NCI-H2227 treated with DMSO at 0.1 percent for 48 hours (cell line): ENCODE measurements at regions not wholly inside any gene's neighbourhood (a gene's known extent, or its start where the extent isn't known, plus 50 kb on each side); places are given as distances from the start of the nearest gene placed in this dataset.

Experiments used
- DNase-seq: peaks from one replicate; lab custom pipeline; 2025; lab: John Stamatoyannopoulos, UW

- no peak for DNase-seq
Measured at GRCh38 chr10:3624367-3624766, 160.6 kb downstream of the KLF6 start.

GRCh38 chr10:3623746-3624145, 161.3 kb downstream of the KLF6 start:
- no peak for DNase-seq

DNA sequence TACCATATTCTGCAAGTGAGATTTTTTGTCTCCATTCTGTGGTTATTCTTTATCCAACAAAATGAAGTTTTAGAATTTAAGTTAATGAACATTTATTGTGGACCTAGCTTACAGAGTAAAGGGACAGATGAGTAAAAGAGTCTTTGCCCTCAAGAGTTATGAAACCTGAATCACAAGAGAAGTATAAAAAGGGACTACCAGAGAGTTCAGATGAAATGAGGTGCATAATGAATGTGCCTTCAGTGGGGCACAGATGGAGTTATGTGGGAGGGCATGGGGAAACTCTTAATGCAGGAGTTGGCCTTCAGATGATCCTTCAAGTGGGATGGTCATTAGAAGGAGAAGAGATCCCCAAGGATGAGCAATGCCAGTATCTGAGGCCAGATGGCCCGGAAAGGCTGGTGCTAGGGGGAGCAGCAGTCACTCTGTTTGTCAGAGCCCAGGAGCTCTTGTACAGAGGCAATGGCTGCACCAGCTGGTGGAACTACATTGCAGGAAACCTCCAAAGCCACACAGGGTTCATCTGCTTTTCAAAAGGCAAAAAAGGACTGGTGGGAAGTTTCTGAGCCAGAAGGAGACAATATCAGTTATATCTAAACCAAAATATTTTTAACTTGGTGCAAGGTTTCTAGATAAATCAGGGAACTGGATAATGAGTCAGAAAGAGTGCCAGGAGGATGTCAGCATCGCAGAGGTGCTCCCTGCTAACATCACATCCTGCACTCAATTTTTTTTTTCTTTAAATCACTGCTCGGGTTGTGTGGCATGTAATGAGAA, 162.0 kb downstream of the KLF6 start:
- no peak for DNase-seq

GRCh38 chr10:3622427-3622826, 162.6 kb downstream of the KLF6 start:
- DNase-seq = no peak

DNA sequence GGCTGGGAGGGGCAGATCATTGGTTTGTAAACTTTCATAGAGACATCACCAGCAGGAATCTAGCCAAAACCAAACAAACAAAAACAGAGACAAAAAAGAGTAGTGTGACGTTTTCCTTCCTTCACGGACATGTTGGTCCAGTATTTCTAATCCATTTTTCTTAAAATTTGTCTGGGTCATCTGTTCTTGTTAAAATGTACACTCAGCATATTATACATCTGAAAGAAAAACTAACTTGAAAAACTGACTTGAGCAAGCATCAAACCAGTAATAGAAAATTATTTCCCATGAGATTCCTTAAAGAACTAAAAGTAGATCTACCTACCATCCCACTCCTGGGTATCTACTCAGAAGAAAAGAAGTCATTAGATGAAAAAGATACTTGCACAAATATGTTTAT, 164.2 kb downstream of the KLF6 start:
- no peak for DNase-seq

GRCh38 chr10:3619241-3619640, 165.8 kb downstream of the KLF6 start:
- peak; percentile 3 for DNase-seq

- DNase-seq = no peak
Measured at GRCh38 chr10:3616880-3617279, 168.1 kb downstream of the KLF6 start.

- no peak for DNase-seq
Measured at GRCh38 chr10:3613318-3613717, 171.7 kb downstream of the KLF6 start.

DNA sequence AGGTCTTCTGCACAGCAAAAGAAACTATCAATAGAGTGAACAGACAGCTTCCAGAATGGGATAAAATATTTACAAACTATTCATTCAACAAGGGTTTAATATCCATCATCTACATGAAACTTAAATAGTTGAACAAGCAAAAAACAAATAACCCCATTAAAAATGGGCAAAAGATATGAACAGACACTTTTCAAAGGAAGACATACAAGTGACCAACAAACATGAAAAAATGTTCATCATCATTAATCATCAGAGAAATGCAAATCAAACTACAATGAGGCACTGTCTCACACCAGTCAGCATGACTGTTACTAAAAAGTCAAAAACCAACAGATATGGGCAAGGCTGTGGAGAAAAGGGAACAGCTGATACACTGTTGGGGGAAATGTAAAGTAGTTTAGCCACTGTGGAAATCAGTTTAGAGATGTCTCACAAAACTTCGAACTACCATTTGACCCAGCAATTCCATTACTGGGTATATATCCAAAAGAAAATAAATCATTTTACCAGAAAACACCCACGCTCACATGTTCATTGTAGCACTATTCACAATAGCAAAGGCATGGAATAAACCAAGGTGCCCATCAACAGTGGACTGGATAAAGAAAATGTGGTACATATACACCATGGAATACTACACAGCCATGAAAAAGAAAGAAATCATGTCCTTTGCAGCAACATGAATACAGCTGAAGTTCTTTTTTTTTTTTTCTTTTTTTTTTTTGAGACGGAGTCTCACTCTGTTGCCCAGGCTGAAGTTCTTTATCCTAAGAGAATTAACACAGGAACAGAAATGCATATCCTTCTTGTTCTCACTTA, 172.6 kb downstream of the KLF6 start:
- no peak for DNase-seq

- no peak for DNase-seq
Measured at GRCh38 chr10:3606309-3606708, 178.7 kb downstream of the KLF6 start.

- no peak for DNase-seq
Measured at GRCh38 chr10:3605882-3606281, 179.1 kb downstream of the KLF6 start.

DNA sequence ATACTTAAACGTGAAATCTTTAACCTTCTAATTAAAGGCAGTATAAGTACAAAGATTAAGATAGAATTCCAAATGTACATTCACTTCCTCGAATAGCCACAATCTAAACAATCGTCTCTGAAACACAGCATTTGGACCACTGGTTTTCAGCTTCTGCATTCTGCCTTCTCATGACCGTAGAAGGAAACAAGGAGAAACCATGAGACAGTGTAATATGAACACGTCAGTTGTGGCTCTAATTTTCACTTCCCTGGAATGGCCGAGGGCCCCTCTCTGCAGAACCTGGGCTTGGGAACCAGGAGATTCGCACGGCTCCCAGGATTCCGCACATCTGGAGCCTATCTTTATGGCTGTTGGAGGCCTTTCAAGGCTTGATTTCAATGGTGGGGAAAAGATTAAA, 189.3 kb downstream of the KLF6 start:
- DNase-seq = no peak

DNA sequence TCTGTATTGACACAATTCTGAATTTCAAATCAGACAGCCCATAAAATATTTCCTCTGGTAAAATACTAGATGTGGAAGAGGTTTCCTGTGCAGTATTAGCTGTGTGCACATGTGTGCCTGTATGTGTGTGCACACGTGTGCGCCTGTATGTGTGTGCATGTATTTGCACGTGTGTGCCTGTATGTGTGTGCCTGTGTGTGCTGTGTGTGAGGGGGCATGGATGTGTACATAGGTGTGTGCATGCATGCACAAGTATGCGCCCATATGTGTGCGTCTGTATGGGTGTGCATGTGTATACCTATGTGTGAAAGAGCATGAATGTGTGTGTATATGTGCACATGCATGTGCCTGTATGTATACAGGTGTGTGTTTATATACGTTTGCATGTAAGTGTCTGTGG, 191.4 kb downstream of the KLF6 start:
- no peak for DNase-seq

DNA sequence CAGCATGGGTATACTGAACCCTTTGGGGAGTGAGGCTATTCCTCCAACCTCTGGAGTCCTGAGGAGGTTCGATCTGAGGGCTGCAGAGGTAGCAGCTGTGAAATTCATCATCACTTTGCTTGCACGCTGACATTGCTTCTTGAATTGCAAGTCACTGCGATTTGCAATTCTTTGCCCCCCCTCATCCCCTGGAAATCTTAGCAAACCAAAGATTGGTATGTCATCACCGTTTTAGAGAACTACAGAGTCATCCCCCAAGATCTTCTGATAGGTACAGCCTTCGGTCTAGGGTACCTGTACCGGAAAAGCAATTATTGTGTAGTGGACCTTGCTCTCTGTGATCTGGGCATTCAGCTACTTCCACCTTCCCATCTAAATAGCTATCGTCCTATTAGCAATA, 192.6 kb downstream of the KLF6 start:
- no peak for DNase-seq

GRCh38 chr10:3588816-3589215, 196.2 kb downstream of the KLF6 start:
- no peak for DNase-seq

DNA sequence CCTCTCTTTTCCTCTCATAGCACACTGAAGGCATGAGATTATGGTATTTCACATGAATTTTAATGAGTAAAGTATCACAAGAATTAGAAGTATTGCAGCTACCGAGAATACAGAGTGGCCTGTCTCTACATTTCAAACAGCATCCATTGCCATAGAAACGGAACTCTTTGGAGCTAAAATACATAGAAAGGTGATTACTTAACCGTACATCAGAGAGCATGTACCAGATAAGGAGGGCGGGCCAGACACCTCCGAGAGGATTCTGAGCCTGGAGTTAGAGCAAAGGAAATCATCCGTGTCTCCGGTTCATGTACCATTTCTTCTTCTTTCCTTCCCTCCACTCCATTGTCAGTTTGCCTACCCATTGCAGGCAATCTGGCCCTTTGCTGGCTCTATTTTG, 196.7 kb downstream of the KLF6 start:
- no peak for DNase-seq

GRCh38 chr10:3584926-3585784, 199.9 kb downstream of the KLF6 start:
- DNase-seq = no peak

DNA sequence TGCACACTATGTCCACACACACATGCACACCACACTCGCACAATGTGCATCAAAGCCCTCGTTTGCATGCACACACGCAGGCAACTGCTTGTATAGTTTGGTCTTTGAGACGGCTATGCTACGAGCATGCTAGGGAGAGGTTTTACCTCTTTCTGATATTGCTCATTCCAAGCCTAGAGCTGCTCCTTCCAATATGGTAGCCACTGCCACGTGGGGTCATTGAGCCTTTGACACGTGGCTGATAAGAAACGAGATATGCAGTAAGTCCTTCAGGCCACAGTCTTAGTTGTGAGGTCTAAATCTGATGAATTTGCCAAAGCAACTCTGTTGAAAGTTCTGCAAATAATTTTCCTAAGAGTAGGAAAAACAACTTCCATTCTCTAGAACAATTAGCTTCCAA, 204.4 kb downstream of the KLF6 start:
- no peak for DNase-seq

DNA sequence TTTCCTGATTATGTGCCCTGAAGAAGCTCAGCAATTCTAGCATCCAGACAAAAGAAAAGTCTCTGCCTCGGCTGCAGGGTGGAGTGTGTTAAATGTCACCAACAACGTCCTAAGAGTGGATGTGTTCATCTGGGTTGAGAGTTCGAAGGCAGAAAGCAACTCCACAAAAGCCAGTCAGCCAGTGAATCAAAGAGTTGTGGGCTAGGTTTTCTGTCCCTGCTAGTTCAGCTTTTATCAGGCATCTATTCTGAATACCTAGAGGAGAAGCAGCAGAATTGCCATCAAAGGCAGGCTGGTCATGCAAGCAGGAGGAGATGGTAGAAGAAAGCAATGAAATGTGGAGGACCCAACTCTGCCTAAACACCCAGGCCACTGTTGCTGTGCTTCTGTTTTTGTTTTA, 205.2 kb downstream of the KLF6 start:
- DNase-seq = no peak

DNA sequence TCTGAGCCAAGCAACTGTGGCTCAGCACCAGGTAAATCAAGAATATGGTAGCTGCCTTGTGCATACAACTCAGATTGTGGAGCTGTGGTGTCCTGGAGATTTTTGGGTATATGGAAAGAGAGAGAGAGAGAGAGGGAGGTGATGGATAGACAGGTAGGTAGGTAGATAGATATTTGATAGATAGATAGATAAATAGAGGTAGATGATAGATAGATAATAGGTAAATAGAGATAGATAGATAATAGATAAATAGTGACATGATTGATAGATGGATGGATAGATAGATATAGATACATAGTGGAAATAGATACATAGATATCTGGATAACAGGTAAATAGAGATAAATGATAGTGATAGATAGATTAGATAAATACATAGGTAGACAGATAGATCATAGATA, 206.3 kb downstream of the KLF6 start:
- no peak for DNase-seq

DNA sequence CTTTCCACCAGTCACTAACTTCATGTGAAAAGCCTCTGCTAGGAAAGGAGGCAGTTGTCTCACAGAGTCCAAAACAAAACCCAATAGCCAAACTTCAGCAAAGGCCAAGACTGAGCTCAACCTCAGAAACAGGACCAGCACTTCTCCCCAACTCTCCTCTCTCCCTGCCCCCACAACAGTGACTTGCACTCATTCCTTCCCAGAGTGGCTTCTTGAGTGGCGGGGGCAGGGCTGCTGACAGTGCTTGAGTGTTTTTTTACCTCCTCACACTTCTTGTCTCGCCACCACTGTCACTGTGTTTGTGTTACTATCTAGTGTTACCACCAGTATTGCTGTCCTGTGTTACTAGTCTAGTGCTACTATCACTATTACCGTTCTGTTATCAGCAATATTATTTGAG, 206.8 kb downstream of the KLF6 start:
- DNase-seq = no peak

GRCh38 chr10:3574451-3574850, 210.6 kb downstream of the KLF6 start:
- DNase-seq = no peak

- no peak for DNase-seq
Measured at GRCh38 chr10:3573498-3573897, 211.5 kb downstream of the KLF6 start.
